ENCODE measurements at regions not wholly inside any gene's neighbourhood (a gene's known extent, or its start where the extent isn't known, plus 50 kb on each side); places are given as distances from the start of the nearest gene placed in this dataset.

- Histone ChIP-seq H3K9ac (ENCODE audit: insufficient read depth, low read length) (no peak overlapping the region), H3K79me2 (ENCODE audit: control insufficient read depth, insufficient read depth, low read length) (no peaks in the 10 kb centered on the region), H3K4me2 (ENCODE audit: extremely low read depth, insufficient read depth, low read length) (no peak overlapping the region), H3K4me3 (replicated peaks in 1 of 4; ENCODE audit: control extremely low read depth in 1 of 4, insufficient read depth in 1 of 4, low read depth in 3 of 4, low read length in 4 of 4) (no peak overlapping the region), H2AFZ (ENCODE audit: low read length) (no peak overlapping the region), H3K27me3 (ENCODE audit: control insufficient read depth, insufficient read depth, low read length) (no peaks in the 10 kb centered on the region), H3K4me1 (ENCODE audit: control insufficient read depth, extremely low read depth, insufficient read depth, low read length) (no peaks in the 10 kb centered on the region), H3K9me3 (ENCODE audit: control insufficient read depth, insufficient read depth, low read depth, low read length) (no peaks in the 10 kb centered on the region), H4K20me1 (ENCODE audit: control insufficient read depth, extremely low read depth, insufficient read depth, low read length) (no peaks in the 10 kb centered on the region), H3K27ac (ENCODE audit: insufficient read depth, low read length) (no peak overlapping the region), H3K36me3 (ENCODE audit: control insufficient read depth, insufficient read depth, low read length) (no peaks in the 10 kb centered on the region)
- TF ChIP-seq, protein P1, sequence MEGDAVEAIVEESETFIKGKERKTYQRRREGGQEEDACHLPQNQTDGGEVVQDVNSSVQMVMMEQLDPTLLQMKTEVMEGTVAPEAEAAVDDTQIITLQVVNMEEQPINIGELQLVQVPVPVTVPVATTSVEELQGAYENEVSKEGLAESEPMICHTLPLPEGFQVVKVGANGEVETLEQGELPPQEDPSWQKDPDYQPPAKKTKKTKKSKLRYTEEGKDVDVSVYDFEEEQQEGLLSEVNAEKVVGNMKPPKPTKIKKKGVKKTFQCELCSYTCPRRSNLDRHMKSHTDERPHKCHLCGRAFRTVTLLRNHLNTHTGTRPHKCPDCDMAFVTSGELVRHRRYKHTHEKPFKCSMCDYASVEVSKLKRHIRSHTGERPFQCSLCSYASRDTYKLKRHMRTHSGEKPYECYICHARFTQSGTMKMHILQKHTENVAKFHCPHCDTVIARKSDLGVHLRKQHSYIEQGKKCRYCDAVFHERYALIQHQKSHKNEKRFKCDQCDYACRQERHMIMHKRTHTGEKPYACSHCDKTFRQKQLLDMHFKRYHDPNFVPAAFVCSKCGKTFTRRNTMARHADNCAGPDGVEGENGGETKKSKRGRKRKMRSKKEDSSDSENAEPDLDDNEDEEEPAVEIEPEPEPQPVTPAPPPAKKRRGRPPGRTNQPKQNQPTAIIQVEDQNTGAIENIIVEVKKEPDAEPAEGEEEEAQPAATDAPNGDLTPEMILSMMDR (conservative IDR thresholded peaks at IDR 0.05 in 1 of 2, IDR thresholded peaks at IDR 0.05 in 1 of 2; ENCODE audit: low read depth in 1 of 2, low read length in 2 of 2), result no peak
- TF ChIP-seq EZH2 (IDR thresholded peaks at IDR 0.05; ENCODE audit: low read length, missing control alignments), result no peak
- peak in 1 of 2 donors; percentile 56 for DNase-seq (ENCODE audit: low read depth in 2 of 2)
These were observed 110.9 kb upstream of the RMP24 start for GRCh38 chr18:35861367-35862118.

DNA sequence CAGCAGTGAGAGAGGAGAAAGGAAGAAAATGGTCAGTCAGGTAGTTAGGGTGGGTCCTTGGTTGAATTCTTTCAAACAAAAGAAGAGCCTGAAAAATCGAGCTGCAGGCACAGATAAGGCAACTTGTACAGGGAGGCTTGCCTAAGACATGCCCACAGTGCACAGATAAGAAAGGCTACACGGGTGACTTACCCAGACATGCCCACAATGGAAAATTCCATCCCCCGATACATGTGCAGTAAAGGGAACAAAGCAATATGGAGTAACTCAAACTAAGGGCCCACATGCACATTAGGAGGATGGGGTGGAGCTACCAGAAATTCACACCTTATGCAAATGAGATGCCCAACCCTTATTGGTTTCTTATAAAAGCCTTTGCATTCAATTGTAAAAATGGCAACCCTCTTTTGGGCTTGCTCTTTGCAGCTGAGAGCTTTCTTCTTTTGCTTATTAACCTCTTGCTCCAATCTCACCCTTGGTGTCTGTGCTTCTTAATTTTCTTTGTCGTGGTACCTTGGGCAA lies 110.3 kb upstream of the RMP24 start:
- TF ChIP-seq EZH2 (IDR thresholded peaks at IDR 0.05; ENCODE audit: low read length, missing control alignments), result no peak
- TF ChIP-seq, protein P1 (conservative IDR thresholded peaks at IDR 0.05 in 1 of 2, IDR thresholded peaks at IDR 0.05 in 1 of 2; ENCODE audit: low read depth in 1 of 2, low read length in 2 of 2), result no peak
- Histone ChIP-seq H3K9me3 (ENCODE audit: control insufficient read depth, insufficient read depth, low read depth, low read length) (no peaks in the 10 kb centered on the region), H3K79me2 (ENCODE audit: control insufficient read depth, insufficient read depth, low read length) (no peaks in the 10 kb centered on the region), H2AFZ (ENCODE audit: low read length) (no peak overlapping the region), H3K4me1 (ENCODE audit: control insufficient read depth, extremely low read depth, insufficient read depth, low read length) (no peaks in the 10 kb centered on the region), H3K4me2 (ENCODE audit: extremely low read depth, insufficient read depth, low read length) (no peak overlapping the region), H3K4me3 (replicated peaks in 1 of 4; ENCODE audit: control extremely low read depth in 1 of 4, insufficient read depth in 1 of 4, low read depth in 3 of 4, low read length in 4 of 4) (no peak overlapping the region), H3K27me3 (ENCODE audit: control insufficient read depth, insufficient read depth, low read length) (no peaks in the 10 kb centered on the region), H3K9ac (ENCODE audit: insufficient read depth, low read length) (no peak overlapping the region), H3K27ac (ENCODE audit: insufficient read depth, low read length) (no peak overlapping the region), H3K36me3 (ENCODE audit: control insufficient read depth, insufficient read depth, low read length) (no peaks in the 10 kb centered on the region), H4K20me1 (ENCODE audit: control insufficient read depth, extremely low read depth, insufficient read depth, low read length) (no peaks in the 10 kb centered on the region)
- DNase-seq (ENCODE audit: low read depth in 2 of 2), result peak in 1 of 2 donors; percentile 24

- DNase-seq (ENCODE audit: low read depth in 2 of 2), result no peak
- Histone ChIP-seq H3K4me1 (ENCODE audit: control insufficient read depth, extremely low read depth, insufficient read depth, low read length) (no peaks in the 10 kb centered on the region), H4K20me1 (ENCODE audit: control insufficient read depth, extremely low read depth, insufficient read depth, low read length) (no peaks in the 10 kb centered on the region), H3K9me3 (ENCODE audit: control insufficient read depth, insufficient read depth, low read depth, low read length) (no peaks in the 10 kb centered on the region), H3K27ac (ENCODE audit: insufficient read depth, low read length) (no peak overlapping the region), H3K9ac (ENCODE audit: insufficient read depth, low read length) (no peak overlapping the region), H2AFZ (ENCODE audit: low read length) (no peak overlapping the region), H3K36me3 (ENCODE audit: control insufficient read depth, insufficient read depth, low read length) (no peaks in the 10 kb centered on the region), H3K4me3 (replicated peaks in 1 of 4; ENCODE audit: control extremely low read depth in 1 of 4, insufficient read depth in 1 of 4, low read depth in 3 of 4, low read length in 4 of 4) (no peak overlapping the region), H3K27me3 (ENCODE audit: control insufficient read depth, insufficient read depth, low read length) (no peaks in the 10 kb centered on the region), H3K4me2 (ENCODE audit: extremely low read depth, insufficient read depth, low read length) (no peak overlapping the region), H3K79me2 (ENCODE audit: control insufficient read depth, insufficient read depth, low read length) (no peaks in the 10 kb centered on the region)
- TF ChIP-seq EZH2 (IDR thresholded peaks at IDR 0.05; ENCODE audit: low read length, missing control alignments), result no peak
- TF ChIP-seq, protein P1 (conservative IDR thresholded peaks at IDR 0.05 in 1 of 2, IDR thresholded peaks at IDR 0.05 in 1 of 2; ENCODE audit: low read depth in 1 of 2, low read length in 2 of 2), result no peak
These were observed 107.6 kb upstream of the RMP24 start for GRCh38 chr18:35864916-35865315.
